GM13977 (cell line): ENCODE measurements at regions not wholly inside any gene's neighbourhood (a gene's known extent, or its start where the extent isn't known, plus 50 kb on each side); places are given as distances from the start of the nearest gene placed in this dataset.

ENCODE experiments used
- DNase-seq: peaks from one replicate; pipeline ENCODE4 v3.0.0; 2012; ENCODE audit warnings: low spot score
- CTCF ChIP-seq: IDR thresholded peaks from 2 replicates; pipeline ENCODE4 v1.5.1; 2012; ENCODE audit warnings: mild to moderate bottlenecking, control low read depth; ENCODE audit not compliant: insufficient read depth; ENCODE audit errors: extremely low read depth, missing control alignments
- in situ Hi-C: fragments of 300-500 bp; cut with MboI; formaldehyde crosslinking; loops from one replicate; pipeline ENCODE4 v1.12.0; 2022; ENCODE audit warnings: low sequenced_read_pairs, low pct_unique_long_range_greater_than_20kb, mixed read lengths, inconsistent platforms; ENCODE audit not compliant: unreplicated experiment

- TF ChIP-seq CTCF = no peak
- DNase-seq = no peak
- in situ Hi-C loops = no loop called here
Observed at GRCh38 chr15:29883126-29883525, 60.9 kb upstream of the TJP1 start.

GRCh38 chr15:29880886-29881285 lies 58.6 kb upstream of the TJP1 start:
- TF ChIP-seq CTCF = no peak
- DNase-seq = no peak
- in situ Hi-C loops = no loop called here

GRCh38 chr15:29880341-29880740 lies 58.1 kb upstream of the TJP1 start:
- in situ Hi-C loops = no loop called here
- TF ChIP-seq CTCF = no peak
- no peak for DNase-seq

GRCh38 chr15:29874977-29875376 lies 52.7 kb upstream of the TJP1 start:
- no peak for DNase-seq
- TF ChIP-seq CTCF = no peak
- in situ Hi-C loops = no loop called here

GRCh38 chr15:29873947-29874411 lies 51.7 kb upstream of the TJP1 start:
- no peak for TF ChIP-seq CTCF
- in situ Hi-C loops = no loop called here
- no peak for DNase-seq

- DNase-seq = no peak
- in situ Hi-C loops = no loop called here
- no peak for TF ChIP-seq CTCF
Observed at GRCh38 chr15:29873264-29873663, 51.0 kb upstream of the TJP1 start.

- in situ Hi-C loops = no loop called here
- no peak for DNase-seq
- no peak for TF ChIP-seq CTCF
Observed at GRCh38 chr15:29872716-29873115, 50.4 kb upstream of the TJP1 start.
